K562 (cell line): ENCODE measurements at regions not wholly inside any gene's neighbourhood (a gene's known extent, or its start where the extent isn't known, plus 50 kb on each side); places are given as distances from the start of the nearest gene placed in this dataset.

ENCODE experiments used
- ATAC-seq: fragments of 200-7000 bp; cut with Tn5 transposase; 3 replicates; pipeline ENCODE4 v1.9.1; 2020; ENCODE audit warnings: moderate library complexity
- BruUV-seq: library from RNA; stranded (reverse); fragments of 400-500 nt; replicated peaks from 2 replicates; lab custom pipeline; 2021; lab: Mats Ljungman, UMichigan
- CTCF ChIA-PET: fragments of 300-600 bp; formaldehyde crosslinking; extraction: SDS; loops from one replicate; lab custom pipeline; 2021; ENCODE audit warnings: low intra/inter-chr PET ratio; lab: Yijun Ruan, JAX
- POLR2A ChIA-PET: fragments of 300-600, 350-650 bp; sonication (Branson Sonifier 250); formaldehyde crosslinking; extraction: SDS; loops from one replicate; lab custom pipeline; 2021; ENCODE audit warnings: antibody characterized with exemption, inconsistent platforms; lab: Yijun Ruan, JAX
- DNase-seq, 4 experiments: peaks; one replicate each; pipeline versions ENCODE4 v3.0.0 to v3.0.0-alpha.2; 2011 to 2018; ENCODE audit warnings: low spot score in 3 of 4, mixed read lengths in 3 of 4; ENCODE audit errors: extremely low read depth in 1 of 4
- FAIRE-seq: peaks from 2 replicates; lab custom pipeline; 2011; peaks lifted over from hg19 to GRCh38; lab: Jason Lieb, UNC
- H2AFZ ChIP-seq: 2 replicates; pipeline ENCODE4 v1.6.0; 2011; ENCODE audit warnings: low read depth, low read length, control low read depth, inconsistent platforms
- H3K27ac ChIP-seq: fragments of 200-600 bp; 3 replicates; pipeline ENCODE4 v1.8.0; 2011; ENCODE audit warnings: low read depth, mild to moderate bottlenecking, control low read depth, inconsistent platforms, low read length, moderate library complexity, mixed read lengths; ENCODE audit errors: extremely low read depth
- H3K27me3 ChIP-seq, 2 experiments: fragments of 300-600 bp in 1 of 2; 2 replicates in 1 of 2; 3 replicates in 1 of 2; pipeline versions ENCODE4 v1.6.0 to v1.8.0; 2011; ENCODE audit warnings: inconsistent platforms in 2 of 2, low read length in 2 of 2, mild to moderate bottlenecking in 1 of 2, mixed read lengths in 1 of 2, moderate library complexity in 1 of 2; ENCODE audit not compliant: control insufficient read depth in 2 of 2, insufficient read depth in 2 of 2
- H3K36me3 ChIP-seq: fragments of 300-600 bp; 3 replicates; pipeline ENCODE4 v1.8.0; 2011; ENCODE audit warnings: mild to moderate bottlenecking, low read length, inconsistent platforms; ENCODE audit not compliant: control insufficient read depth, insufficient read depth
- H3K4me1 ChIP-seq, 2 experiments: fragments of 200-600 bp in 1 of 2; replicated peaks in 1 of 2; 2 replicates in 1 of 2; 3 replicates in 1 of 2; pipeline versions ENCODE4 v1.5.1 to v1.8.0; 2011; ENCODE audit warnings: inconsistent platforms in 2 of 2, low read length in 2 of 2, mild to moderate bottlenecking in 1 of 2, mixed read lengths in 1 of 2, moderate library complexity in 1 of 2; ENCODE audit not compliant: control insufficient read depth in 2 of 2, insufficient read depth in 2 of 2
- H3K4me2 ChIP-seq: 2 replicates; pipeline ENCODE4 v1.6.1; 2011; ENCODE audit warnings: low read length, control low read depth, inconsistent platforms, mixed read lengths; ENCODE audit not compliant: insufficient read depth
- H3K4me3 ChIP-seq: fragments of 200-600 bp; sonication (generic), shearing (Covaris generic); 2 replicates; pipeline ENCODE4 v1.5.1; 2016; ENCODE audit warnings: control low read depth, inconsistent platforms
- H3K79me2 ChIP-seq: fragments of 200-600 bp; 3 replicates; pipeline ENCODE4 v1.8.0; 2011; ENCODE audit warnings: low read length, inconsistent platforms; ENCODE audit not compliant: control insufficient read depth, insufficient read depth
- H3K9ac ChIP-seq, 2 experiments: 2 replicates each; pipeline versions ENCODE4 v1.6.0 to v1.6.1; 2011; ENCODE audit warnings: low read depth in 2 of 2, low read length in 2 of 2, control low read depth in 1 of 2, inconsistent platforms in 1 of 2, mild to moderate bottlenecking in 1 of 2, mixed read lengths in 1 of 2; ENCODE audit not compliant: insufficient read depth in 1 of 2
- H3K9me1 ChIP-seq: one replicate; pipeline ENCODE4 v1.6.0; 2011; ENCODE audit warnings: inconsistent platforms, mild to moderate bottlenecking, low read length, moderate library complexity; ENCODE audit not compliant: control insufficient read depth, insufficient read depth
- H3K9me3 ChIP-seq: replicated peaks from 2 replicates; pipeline ENCODE4 v1.5.1; 2011; ENCODE audit warnings: low read depth, low read length, inconsistent platforms; ENCODE audit not compliant: control insufficient read depth, insufficient read depth
- H4K20me1 ChIP-seq: replicated peaks from 2 replicates; pipeline ENCODE4 v1.6.1; 2011; ENCODE audit warnings: low read length, inconsistent platforms, mixed read lengths; ENCODE audit not compliant: control insufficient read depth, insufficient read depth
- ELK1 ChIP-seq: sonication (generic); formaldehyde crosslinking; IDR thresholded peaks from 2 replicates; pipeline ENCODE4 v1.8.1; 2022; ENCODE audit warnings: missing genetic modification reagents
- NCOA2 ChIP-seq, 2 experiments: fragments of 450-650 bp; IDR thresholded peaks; 2 replicates each; pipeline ENCODE4 v1.6.1; 2018; ENCODE audit warnings: mild to moderate bottlenecking in 2 of 2, moderate library complexity in 1 of 2; ENCODE audit not compliant: partially characterized antibody in 2 of 2
- PHB2 ChIP-seq: fragments of 450-650 bp; IDR thresholded peaks from 2 replicates; pipeline ENCODE4 v1.6.1; 2017; ENCODE audit warnings: low read depth
- PTRF ChIP-seq: fragments of 450-650 bp; IDR thresholded peaks from 2 replicates; pipeline ENCODE4 v1.6.1; 2016; ENCODE audit warnings: mild to moderate bottlenecking, missing genetic modification characterization, missing compliant biosample characterization
- SFPQ ChIP-seq: fragments of 200-400 bp; formaldehyde crosslinking; IDR thresholded peaks from 2 replicates; pipeline ENCODE4 v1.6.1; 2017; ENCODE audit warnings: mild to moderate bottlenecking, low read depth, low read length, moderate library complexity
- TCF3 ChIP-seq: sonication (generic); formaldehyde crosslinking; IDR thresholded peaks from 2 replicates; pipeline ENCODE4 v1.4.0; 2020; ENCODE audit warnings: mild to moderate bottlenecking, missing genetic modification reagents
- THRA ChIP-seq: fragments of 450-650 bp; IDR thresholded peaks from 2 replicates; pipeline ENCODE4 v1.6.1; 2017; ENCODE audit warnings: mild to moderate bottlenecking, moderate library complexity
- ZBTB9 ChIP-seq: fragments of 450-650 bp; formaldehyde crosslinking; IDR thresholded peaks from 2 replicates; pipeline ENCODE4 v1.4.0; 2020; ENCODE audit warnings: mild to moderate bottlenecking, moderate library complexity
- ZFPM2 ChIP-seq: fragments of 250-450 bp; sonication (Bioruptor Pico); IDR thresholded peaks from 2 replicates; pipeline ENCODE4 v1.5.1; 2022; ENCODE audit warnings: mild to moderate bottlenecking
- ZNF263 ChIP-seq: sonication (generic); formaldehyde crosslinking; IDR thresholded peaks from 2 replicates; pipeline ENCODE4 v1.8.0; 2022; ENCODE audit warnings: mild to moderate bottlenecking, missing genetic modification reagents, borderline replicate concordance
- WGBS: fragments of 100-300 bp; shearing (Covaris generic); methylation state at CpG from one replicate; pipeline ENCODE4 v1.1.6; 2016; ENCODE audit warnings: low coverage, mixed read lengths; ENCODE audit not compliant: insufficient coverage; ENCODE audit errors: missing lambda C conversion rate; 5-methylcytosine and 5-hydroxymethylcytosine counted together
- in situ Hi-C: fragments of 300-500 bp; cut with MboI; formaldehyde crosslinking; loops from 4 replicates; pipeline ENCODE4 v1.15.0; 2018; ENCODE audit warnings: inconsistent platforms, mixed read lengths
- intact Hi-C: fragments of 100-400 bp; cut with micrococcal nuclease; formaldehyde crosslinking; loops from 2 replicates; pipeline ENCODE4 v1.14.2; 2022

GRCh38 chr14:54346257-54346656, 50.5 kb upstream of the CDKN3 start:
- H3K4me1 ChIP-seq: peaks cover 0 to 5% of the 10 kb centered on the region in 2 experiments; a peak in 4 of 5 replicates
- no peaks in the 10 kb centered on the region for H4K20me1 ChIP-seq
- H3K4me2 ChIP-seq: no peak overlapping the region
- no peaks in the 10 kb centered on the region for H3K9me1 ChIP-seq
- ChIA-PET POLR2A (no interaction called here), CTCF (no interaction called here)
- DNase-seq (no peak), FAIRE-seq (no peak), ATAC-seq (no peak)
- H3K27me3 ChIP-seq: peaks cover 4 to 5% of the 10 kb centered on the region in 2 experiments; a peak in 2 of 5 replicates
- TF ChIP-seq ELK1 (CRISPR knock-in tag) (no peak), PTRF (tag) (no peak), ZBTB9 (CRISPR knock-in tag) (no peak), ZNF263 (no peak), ZFPM2 (CRISPR knock-in tag) (no peak), NCOA2 (IDR thresholded peaks at IDR 0.05; ENCODE audit: partially characterized antibody in 2 of 2) (no peak), SFPQ (no peak), PHB2 (no peak), TCF3 (CRISPR knock-in tag) (no peak), THRA (no peak)
- intact Hi-C loops (loop anchor here (5.0 kb wide), 3 partner anchors 39 to 1049 kb away; no protein-coding TSS in a partner anchor), in situ Hi-C loops (loop anchor here (25.0 kb wide), 1 partner anchor 1534 kb away; no protein-coding TSS in a partner anchor)
- BruUV-seq: no TSS peak
- H3K27ac ChIP-seq: no peak overlapping the region
- H3K4me3 ChIP-seq: no peak overlapping the region
- H3K36me3 ChIP-seq: no peaks in the 10 kb centered on the region
- 51% methylated on average over 5 of the region's 5 CpGs for WGBS
- H3K79me2 ChIP-seq: no peaks in the 10 kb centered on the region
- H3K9me3 ChIP-seq: no peaks in the 10 kb centered on the region
- no peak overlapping the region for H3K9ac ChIP-seq
- H2AFZ ChIP-seq: no peak overlapping the region
